ENCODE measurements at regions not wholly inside any gene's neighbourhood (a gene's known extent, or its start where the extent isn't known, plus 50 kb on each side); places are given as distances from the start of the nearest gene placed in this dataset.

DNA sequence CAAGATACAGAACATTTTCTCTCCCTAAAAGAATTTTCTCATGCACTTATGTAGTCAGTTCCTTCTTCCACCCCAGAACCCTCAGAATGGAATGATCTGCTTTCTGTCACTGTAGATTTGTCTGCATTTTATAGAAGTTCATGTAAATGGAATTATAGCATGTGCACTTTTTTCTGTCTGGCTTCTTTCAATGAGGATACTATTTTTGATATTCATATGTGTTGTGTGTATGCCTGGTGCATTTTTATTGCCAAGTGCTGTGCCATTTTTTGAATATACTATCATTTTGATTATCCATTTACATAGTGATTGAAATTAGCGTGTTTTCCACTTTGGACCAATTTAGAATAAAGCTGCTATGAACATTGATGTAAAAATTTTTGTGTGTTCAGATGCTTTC is 156.6 kb upstream of the ALCAM start:
- TF ChIP-seq, protein P1, sequence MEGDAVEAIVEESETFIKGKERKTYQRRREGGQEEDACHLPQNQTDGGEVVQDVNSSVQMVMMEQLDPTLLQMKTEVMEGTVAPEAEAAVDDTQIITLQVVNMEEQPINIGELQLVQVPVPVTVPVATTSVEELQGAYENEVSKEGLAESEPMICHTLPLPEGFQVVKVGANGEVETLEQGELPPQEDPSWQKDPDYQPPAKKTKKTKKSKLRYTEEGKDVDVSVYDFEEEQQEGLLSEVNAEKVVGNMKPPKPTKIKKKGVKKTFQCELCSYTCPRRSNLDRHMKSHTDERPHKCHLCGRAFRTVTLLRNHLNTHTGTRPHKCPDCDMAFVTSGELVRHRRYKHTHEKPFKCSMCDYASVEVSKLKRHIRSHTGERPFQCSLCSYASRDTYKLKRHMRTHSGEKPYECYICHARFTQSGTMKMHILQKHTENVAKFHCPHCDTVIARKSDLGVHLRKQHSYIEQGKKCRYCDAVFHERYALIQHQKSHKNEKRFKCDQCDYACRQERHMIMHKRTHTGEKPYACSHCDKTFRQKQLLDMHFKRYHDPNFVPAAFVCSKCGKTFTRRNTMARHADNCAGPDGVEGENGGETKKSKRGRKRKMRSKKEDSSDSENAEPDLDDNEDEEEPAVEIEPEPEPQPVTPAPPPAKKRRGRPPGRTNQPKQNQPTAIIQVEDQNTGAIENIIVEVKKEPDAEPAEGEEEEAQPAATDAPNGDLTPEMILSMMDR (IDR thresholded peaks at IDR 0.05; ENCODE audit: extremely low read depth, missing control alignments), result no peak

DNA sequence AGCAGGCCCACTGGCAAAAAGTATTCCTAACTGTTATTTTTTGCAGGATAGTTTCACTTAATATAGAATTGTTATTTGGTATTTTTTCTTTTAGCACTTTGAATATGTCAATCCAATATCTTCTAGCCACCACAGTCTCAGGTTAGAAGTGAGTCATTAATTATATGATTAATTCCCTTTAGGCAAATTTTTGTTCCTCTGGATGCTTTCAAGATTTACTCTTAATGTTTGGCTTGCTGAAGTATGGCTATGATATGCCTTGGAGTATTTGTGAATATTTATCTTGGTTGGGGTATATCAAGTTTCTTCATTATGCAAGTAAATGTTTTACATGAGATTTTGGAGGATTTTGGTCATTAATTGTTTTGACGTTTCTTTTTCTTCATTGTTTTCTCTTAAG is 152.1 kb upstream of the ALCAM start:
- DNase-seq (ENCODE audit: low spot score), result no peak
- TF ChIP-seq, protein P1 (IDR thresholded peaks at IDR 0.05; ENCODE audit: extremely low read depth, missing control alignments), result no peak

More for the DNA sequence above, 156.6 kb upstream of the ALCAM start:
- no peak for DNase-seq (ENCODE audit: low spot score)

DNA sequence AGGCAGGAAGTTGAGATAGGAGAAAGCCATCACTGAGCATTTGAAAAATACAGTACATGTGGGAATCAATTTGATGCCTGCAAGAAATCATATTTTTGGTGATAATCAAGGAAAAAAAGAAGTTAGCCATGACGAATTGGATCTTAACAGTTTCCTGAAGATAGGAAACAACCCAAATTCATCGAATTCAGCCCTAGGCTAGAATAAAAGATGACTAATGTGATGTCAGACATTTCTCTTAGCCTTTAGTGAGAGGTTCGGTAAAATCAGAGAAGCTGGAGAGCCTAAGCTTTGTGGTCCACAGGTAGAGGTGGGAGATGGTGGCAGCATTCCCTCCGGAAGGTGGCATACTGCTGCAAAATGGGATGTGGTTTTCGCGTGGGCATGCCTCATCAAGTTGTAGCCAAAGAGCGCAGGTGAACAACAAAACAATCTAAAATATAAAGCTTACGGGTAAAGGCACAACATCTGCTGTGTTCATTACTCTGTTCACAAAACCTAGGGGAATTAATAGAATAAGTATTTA is 144.1 kb upstream of the ALCAM start:
- TF ChIP-seq, protein P1 (IDR thresholded peaks at IDR 0.05; ENCODE audit: extremely low read depth, missing control alignments), result no peak

DNA sequence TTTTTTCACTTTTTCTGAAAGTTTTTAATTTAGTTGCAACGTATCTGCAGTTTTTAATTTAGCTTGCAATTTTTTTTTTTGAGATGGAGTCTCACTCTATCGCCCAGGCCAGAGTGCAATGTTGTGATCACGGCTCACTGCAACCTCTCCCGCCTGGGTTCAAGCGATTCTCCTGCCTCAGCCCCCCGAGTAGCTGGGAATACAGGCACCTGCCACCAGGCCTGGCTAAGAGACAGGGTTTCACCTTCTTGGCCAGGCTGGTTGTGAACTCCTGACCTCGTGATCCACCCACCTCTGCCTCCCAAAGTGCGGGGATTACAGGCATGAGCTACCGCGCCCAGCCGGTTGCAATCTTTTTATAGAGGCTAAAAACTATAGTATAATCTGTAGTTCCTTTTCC is 142.9 kb upstream of the ALCAM start:
- no peak for DNase-seq (ENCODE audit: low spot score)
- TF ChIP-seq, protein P1 (IDR thresholded peaks at IDR 0.05; ENCODE audit: extremely low read depth, missing control alignments), result no peak

More for the DNA sequence above, 144.1 kb upstream of the ALCAM start:
- no peak for DNase-seq (ENCODE audit: low spot score)

DNA sequence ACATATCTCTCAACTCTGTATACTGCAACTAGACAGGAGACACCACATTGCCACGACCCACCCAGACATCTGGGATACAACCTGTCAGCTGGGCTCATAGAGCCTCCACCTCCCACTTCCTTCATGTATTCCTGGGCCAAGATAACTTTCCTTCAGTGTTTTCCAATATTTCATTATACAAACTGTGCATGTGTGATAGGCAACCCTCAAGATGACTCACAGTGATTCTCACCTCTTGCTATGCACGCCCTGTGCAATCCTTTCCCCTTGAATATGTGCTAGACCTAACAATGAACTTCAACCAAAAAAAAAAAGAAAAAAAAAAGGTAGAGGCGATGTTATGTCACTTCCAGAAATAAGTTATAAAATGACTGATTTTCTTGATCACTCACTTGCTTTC is 138.0 kb upstream of the ALCAM start:
- no peak for DNase-seq (ENCODE audit: low spot score)
- TF ChIP-seq, protein P1 (IDR thresholded peaks at IDR 0.05; ENCODE audit: extremely low read depth, missing control alignments), result no peak

DNA sequence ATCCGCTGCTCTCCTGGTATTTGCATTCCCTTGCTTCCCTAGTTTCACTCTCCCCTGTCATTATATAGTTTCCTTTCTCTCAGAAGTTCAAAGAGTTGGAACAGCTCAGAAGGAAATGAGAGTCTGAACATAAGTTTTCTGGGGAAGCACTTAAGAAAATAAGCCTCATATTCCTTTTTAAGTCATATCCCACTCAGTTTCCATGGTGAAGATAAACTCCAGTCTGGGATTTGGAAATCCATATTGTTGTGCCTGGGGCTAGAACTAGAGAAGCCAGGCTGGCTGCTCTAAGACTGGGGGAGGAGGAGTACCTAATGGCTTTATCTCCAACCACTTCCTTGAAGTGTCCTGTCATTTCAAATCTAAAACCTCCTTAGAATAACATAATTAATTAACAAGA is 134.2 kb upstream of the ALCAM start:
- TF ChIP-seq, protein P1 (IDR thresholded peaks at IDR 0.05; ENCODE audit: extremely low read depth, missing control alignments), result no peak
- no peak for DNase-seq (ENCODE audit: low spot score)

DNA sequence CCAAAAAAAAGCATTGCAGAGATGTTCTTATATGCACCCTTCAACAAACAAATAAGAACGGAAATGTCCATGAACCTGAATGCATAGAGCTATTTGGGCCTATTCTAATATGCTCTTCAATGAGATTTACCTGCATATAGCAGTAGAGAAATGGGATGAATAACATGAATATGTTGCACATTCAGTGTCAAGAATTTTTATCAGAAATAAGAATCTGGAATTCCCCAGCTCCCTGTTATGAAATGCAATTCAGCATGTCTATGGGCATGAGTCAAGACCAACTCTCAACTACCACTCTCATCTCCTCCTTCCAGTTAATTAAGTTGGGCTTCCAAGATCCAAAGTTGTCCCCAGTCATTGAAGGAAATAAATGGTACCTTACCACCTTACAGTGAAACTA is 133.7 kb upstream of the ALCAM start:
- TF ChIP-seq, protein P1 (IDR thresholded peaks at IDR 0.05; ENCODE audit: extremely low read depth, missing control alignments), result no peak
- no peak for DNase-seq (ENCODE audit: low spot score)

All from GM20000 (cell line).